Glutamatergic neuron (in vitro differentiated cells): ENCODE measurements at regions not wholly inside any gene's neighbourhood (a gene's known extent, or its start where the extent isn't known, plus 50 kb on each side); places are given as distances from the start of the nearest gene placed in this dataset.

Source experiments
- DNase-seq: peaks from one replicate; pipeline ENCODE4 v3.0.0; 2022
- H3K27ac Mint-ChIP-seq: one replicate; pipeline ENCODE4 v1.8.0; 2020; ENCODE audit warnings: mild to moderate bottlenecking, mixed read lengths, inconsistent platforms; ENCODE audit not compliant: unreplicated experiment
- H3K27me3 Mint-ChIP-seq: one replicate; pipeline ENCODE4 v1.8.0; 2020; ENCODE audit warnings: mild to moderate bottlenecking, moderate library complexity, mixed read lengths, inconsistent platforms; ENCODE audit not compliant: unreplicated experiment
- H3K36me3 Mint-ChIP-seq: one replicate; pipeline ENCODE4 v1.8.0; 2020; ENCODE audit warnings: mild to moderate bottlenecking, mixed read lengths, inconsistent platforms; ENCODE audit not compliant: unreplicated experiment
- H3K4me1 Mint-ChIP-seq: one replicate; pipeline ENCODE4 v1.8.0; 2020; ENCODE audit warnings: mild to moderate bottlenecking, low read depth, mixed read lengths, inconsistent platforms; ENCODE audit not compliant: unreplicated experiment
- H3K4me3 Mint-ChIP-seq: one replicate; pipeline ENCODE4 v1.8.0; 2020; ENCODE audit warnings: mild to moderate bottlenecking, mixed read lengths, inconsistent platforms; ENCODE audit not compliant: unreplicated experiment
- H3K9me3 Mint-ChIP-seq: one replicate; pipeline ENCODE4 v1.8.0; 2020; ENCODE audit warnings: mild to moderate bottlenecking, moderate library complexity, mixed read lengths, inconsistent platforms; ENCODE audit not compliant: unreplicated experiment
- TF ChIP-seq, protein P1 (sequence below): fragments of 200-600 bp; sonication (generic); IDR thresholded peaks from one replicate; pipeline ENCODE4 v1.5.0; 2021; ENCODE audit not compliant: partially characterized antibody, unreplicated experiment

GRCh38 chr2:173657996-173658717 lies 303.5 kb downstream of the CDCA7 start:
- no peak for DNase-seq
- Mint-ChIP-seq H3K4me3 (no peak overlapping the region), H3K9me3 (no peaks in the 10 kb centered on the region), H3K36me3 (no peaks in the 10 kb centered on the region), H3K27ac (no peak overlapping the region), H3K4me1 (peaks cover 7% of the 10 kb centered on the region), H3K27me3 (no peaks in the 10 kb centered on the region)
- TF ChIP-seq, protein P1, sequence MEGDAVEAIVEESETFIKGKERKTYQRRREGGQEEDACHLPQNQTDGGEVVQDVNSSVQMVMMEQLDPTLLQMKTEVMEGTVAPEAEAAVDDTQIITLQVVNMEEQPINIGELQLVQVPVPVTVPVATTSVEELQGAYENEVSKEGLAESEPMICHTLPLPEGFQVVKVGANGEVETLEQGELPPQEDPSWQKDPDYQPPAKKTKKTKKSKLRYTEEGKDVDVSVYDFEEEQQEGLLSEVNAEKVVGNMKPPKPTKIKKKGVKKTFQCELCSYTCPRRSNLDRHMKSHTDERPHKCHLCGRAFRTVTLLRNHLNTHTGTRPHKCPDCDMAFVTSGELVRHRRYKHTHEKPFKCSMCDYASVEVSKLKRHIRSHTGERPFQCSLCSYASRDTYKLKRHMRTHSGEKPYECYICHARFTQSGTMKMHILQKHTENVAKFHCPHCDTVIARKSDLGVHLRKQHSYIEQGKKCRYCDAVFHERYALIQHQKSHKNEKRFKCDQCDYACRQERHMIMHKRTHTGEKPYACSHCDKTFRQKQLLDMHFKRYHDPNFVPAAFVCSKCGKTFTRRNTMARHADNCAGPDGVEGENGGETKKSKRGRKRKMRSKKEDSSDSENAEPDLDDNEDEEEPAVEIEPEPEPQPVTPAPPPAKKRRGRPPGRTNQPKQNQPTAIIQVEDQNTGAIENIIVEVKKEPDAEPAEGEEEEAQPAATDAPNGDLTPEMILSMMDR: no peak

DNA sequence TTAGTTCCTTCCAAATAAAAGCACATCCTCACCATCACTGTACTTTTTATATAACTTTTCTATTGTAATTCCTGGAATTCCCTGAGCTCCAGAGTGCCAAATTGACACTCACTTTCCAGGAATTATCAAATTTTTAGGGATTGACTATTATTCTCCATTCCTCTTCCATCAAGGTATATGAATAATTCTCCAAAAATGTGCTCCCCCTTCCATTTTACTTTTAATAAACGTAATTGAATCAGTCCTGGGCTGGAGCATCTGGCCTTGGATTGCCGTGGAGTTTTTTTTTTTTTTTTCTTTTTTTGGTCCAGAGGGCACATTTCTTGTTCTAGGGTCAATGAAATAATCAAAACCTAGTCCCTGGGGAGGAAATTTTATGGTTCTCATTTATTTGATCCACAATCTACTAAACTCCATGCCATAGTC lies 304.3 kb downstream of the CDCA7 start:
- no peak overlapping the region for H3K4me3 Mint-ChIP-seq
- no peak for DNase-seq
- peaks cover 7% of the 10 kb centered on the region for H3K4me1 Mint-ChIP-seq

DNA sequence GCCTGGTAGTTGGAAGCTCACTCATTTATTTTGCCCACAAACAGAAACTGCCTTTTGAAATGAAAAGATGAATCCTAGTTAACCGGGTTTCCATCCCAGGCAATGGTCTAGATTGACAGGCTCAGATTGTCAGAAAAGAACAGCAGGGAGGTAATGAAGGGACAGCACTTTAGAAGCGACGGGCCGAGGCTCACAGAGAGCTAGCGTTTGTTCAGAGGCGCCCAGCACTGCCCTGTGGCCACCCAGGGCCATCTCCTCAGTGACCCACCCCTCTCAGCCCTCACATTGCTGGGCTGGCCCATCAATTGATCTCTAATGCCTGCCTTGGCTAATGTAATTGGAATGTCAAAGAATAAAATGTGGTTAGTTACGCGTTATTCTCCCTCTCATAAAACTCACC lies 304.8 kb downstream of the CDCA7 start:
- TF ChIP-seq, protein P1: no peak
- no peak for DNase-seq
- Mint-ChIP-seq H3K9me3 (no peaks in the 10 kb centered on the region), H3K4me3 (no peak overlapping the region), H3K36me3 (no peaks in the 10 kb centered on the region), H3K27ac (no peak overlapping the region), H3K4me1 (peaks cover 12% of the 10 kb centered on the region), H3K27me3 (no peaks in the 10 kb centered on the region)

More for the DNA sequence above, 304.3 kb downstream of the CDCA7 start:
- no peaks in the 10 kb centered on the region for H3K27me3 Mint-ChIP-seq
- no peaks in the 10 kb centered on the region for H3K9me3 Mint-ChIP-seq
- H3K27ac Mint-ChIP-seq: no peak overlapping the region
- TF ChIP-seq, protein P1: no peak
- no peaks in the 10 kb centered on the region for H3K36me3 Mint-ChIP-seq

GRCh38 chr2:173661586-173661985 lies 303.6 kb downstream of the SP3 start:
- TF ChIP-seq, protein P1: no peak
- H3K36me3 Mint-ChIP-seq: no peaks in the 10 kb centered on the region
- no peak for DNase-seq
- H3K4me1 Mint-ChIP-seq: peaks cover 31% of the 10 kb centered on the region
- H3K27ac Mint-ChIP-seq: no peak overlapping the region
- no peak overlapping the region for H3K4me3 Mint-ChIP-seq
- H3K9me3 Mint-ChIP-seq: peaks cover 2% of the 10 kb centered on the region
- H3K27me3 Mint-ChIP-seq: no peaks in the 10 kb centered on the region

GRCh38 chr2:173663353-173663752 lies 301.8 kb downstream of the SP3 start:
- Mint-ChIP-seq H3K4me1 (peaks cover 31% of the 10 kb centered on the region), H3K36me3 (no peaks in the 10 kb centered on the region)

More at GRCh38 chr2:173663353-173663752, 301.8 kb downstream of the SP3 start:
- no peak for DNase-seq
- Mint-ChIP-seq H3K9me3 (peaks cover 2% of the 10 kb centered on the region), H3K27ac (no peak overlapping the region), H3K4me3 (no peak overlapping the region), H3K27me3 (no peaks in the 10 kb centered on the region)
- TF ChIP-seq, protein P1: no peak
